ENCODE measurements at regions not wholly inside any gene's neighbourhood (a gene's known extent, or its start where the extent isn't known, plus 50 kb on each side); places are given as distances from the start of the nearest gene placed in this dataset.

DNA sequence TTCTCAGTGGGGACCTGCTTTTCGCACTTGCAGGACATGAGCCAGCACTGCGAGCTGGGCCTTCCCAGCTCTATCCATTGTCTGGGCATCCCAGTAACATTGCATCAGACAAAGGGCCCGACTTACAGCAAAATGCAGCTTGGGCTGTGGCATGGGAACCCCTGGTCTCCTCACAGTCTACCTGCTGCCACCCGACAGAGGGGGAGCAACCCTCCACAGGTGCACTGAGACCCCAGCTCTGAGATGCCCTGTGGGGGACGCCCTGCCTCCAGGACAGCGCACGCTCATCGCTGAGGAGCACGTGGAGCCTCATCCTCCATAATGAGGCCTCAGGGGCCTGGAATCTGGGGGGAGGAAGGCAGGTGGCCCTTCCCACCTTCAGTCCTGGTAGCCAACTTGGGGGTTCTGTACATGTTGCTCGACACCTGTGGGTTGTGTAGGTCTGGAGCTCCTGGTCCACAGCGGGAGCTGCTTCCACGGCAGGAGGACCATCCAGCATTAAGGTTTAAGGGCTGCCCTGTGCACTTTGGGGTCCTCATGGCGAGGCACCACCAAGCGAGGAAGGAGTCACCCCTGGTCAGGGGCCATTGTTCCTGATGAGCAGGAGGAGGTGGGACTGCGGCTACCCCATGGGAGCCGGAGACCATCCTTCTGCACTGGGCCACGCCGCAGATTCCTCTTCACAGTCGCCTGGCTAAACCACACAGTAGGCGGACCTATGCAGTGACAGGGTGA, 376.5 kb upstream of the IRX1 start:
- H3K79me2 ChIP-seq (ENCODE audit: insufficient read depth, low read length): no peaks in the 10 kb centered on the region
- TF ChIP-seq EZH2 (IDR thresholded peaks at IDR 0.05; ENCODE audit: borderline replicate concordance, low read depth, low read length, severe bottlenecking): no peak
- TF ChIP-seq, protein P1, sequence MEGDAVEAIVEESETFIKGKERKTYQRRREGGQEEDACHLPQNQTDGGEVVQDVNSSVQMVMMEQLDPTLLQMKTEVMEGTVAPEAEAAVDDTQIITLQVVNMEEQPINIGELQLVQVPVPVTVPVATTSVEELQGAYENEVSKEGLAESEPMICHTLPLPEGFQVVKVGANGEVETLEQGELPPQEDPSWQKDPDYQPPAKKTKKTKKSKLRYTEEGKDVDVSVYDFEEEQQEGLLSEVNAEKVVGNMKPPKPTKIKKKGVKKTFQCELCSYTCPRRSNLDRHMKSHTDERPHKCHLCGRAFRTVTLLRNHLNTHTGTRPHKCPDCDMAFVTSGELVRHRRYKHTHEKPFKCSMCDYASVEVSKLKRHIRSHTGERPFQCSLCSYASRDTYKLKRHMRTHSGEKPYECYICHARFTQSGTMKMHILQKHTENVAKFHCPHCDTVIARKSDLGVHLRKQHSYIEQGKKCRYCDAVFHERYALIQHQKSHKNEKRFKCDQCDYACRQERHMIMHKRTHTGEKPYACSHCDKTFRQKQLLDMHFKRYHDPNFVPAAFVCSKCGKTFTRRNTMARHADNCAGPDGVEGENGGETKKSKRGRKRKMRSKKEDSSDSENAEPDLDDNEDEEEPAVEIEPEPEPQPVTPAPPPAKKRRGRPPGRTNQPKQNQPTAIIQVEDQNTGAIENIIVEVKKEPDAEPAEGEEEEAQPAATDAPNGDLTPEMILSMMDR (IDR thresholded peaks at IDR 0.05; ENCODE audit: borderline replicate concordance, extremely low read depth, low read length, poor library complexity, severe bottlenecking): no peak

DNA sequence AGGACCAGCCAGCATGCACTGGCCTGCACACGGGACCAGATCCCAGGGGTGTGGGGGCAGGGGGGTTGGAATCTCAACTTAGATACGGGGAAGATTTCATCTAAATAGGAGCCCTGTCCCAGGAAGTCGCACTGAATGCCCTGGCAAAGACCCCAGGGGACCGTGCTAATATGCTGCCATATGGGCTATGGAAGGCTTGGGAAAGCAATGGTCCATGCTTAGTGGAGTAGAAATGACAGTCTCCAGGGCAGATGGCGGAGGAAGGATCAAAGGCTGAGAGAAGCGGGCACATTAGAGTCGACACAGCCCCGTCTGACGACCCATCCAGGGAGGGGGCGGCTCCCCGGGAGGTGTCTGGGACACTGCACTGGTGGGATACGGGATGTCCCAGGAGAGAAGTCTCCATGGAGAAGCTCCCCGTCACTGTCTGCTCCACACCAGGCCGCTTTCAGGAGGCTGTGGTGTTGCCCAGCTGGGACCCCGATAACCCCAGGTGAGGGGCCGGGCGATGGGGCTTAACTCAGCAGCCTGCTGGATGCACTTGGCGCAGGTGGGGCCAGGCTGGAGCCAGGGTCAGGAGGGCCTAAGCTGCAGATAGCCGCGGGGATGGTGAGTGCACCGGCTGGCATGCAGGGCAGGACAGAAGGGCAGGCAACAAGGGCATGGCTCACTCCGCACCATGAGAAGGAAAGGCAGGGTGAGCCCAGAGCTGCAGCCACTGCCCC, 377.7 kb upstream of the IRX1 start:
- no peak overlapping the region for H3K4me2 ChIP-seq (ENCODE audit: insufficient read depth, low read length)
- ATAC-seq (ENCODE audit: insufficient read depth, low read depth): no peak
- DNase-seq: no peak
- H3K4me1 ChIP-seq (ENCODE audit: insufficient read depth, low read length): no peaks in the 10 kb centered on the region
- H4K20me1 ChIP-seq (ENCODE audit: insufficient read depth, low read length): no peaks in the 10 kb centered on the region
- no peak overlapping the region for H2AFZ ChIP-seq (ENCODE audit: low read depth, low read length)
- no peak overlapping the region for H3K4me3 ChIP-seq (ENCODE audit: low read depth in 1 of 2, low read length in 2 of 2)
- no peak for TF ChIP-seq EZH2 (IDR thresholded peaks at IDR 0.05; ENCODE audit: borderline replicate concordance, low read depth, low read length, severe bottlenecking)
- TF ChIP-seq, protein P1 (IDR thresholded peaks at IDR 0.05; ENCODE audit: borderline replicate concordance, extremely low read depth, low read length, poor library complexity, severe bottlenecking): no peak
- no peaks in the 10 kb centered on the region for H3K36me3 ChIP-seq (ENCODE audit: insufficient read depth, low read length)
- no peak overlapping the region for H3K27ac ChIP-seq (ENCODE audit: low read length)
- no peaks in the 10 kb centered on the region for H3K79me2 ChIP-seq (ENCODE audit: insufficient read depth, low read length)
- no peak overlapping the region for H3K9ac ChIP-seq (ENCODE audit: low read depth, low read length)
- no peaks in the 10 kb centered on the region for H3K27me3 ChIP-seq (ENCODE audit: insufficient read depth, low read length, poor library complexity)
- no peaks in the 10 kb centered on the region for H3K9me3 ChIP-seq (ENCODE audit: insufficient read depth, low read length, severe bottlenecking)

More for the DNA sequence above, 376.5 kb upstream of the IRX1 start:
- H3K36me3 ChIP-seq (ENCODE audit: insufficient read depth, low read length): no peaks in the 10 kb centered on the region
- no peaks in the 10 kb centered on the region for H3K27me3 ChIP-seq (ENCODE audit: insufficient read depth, low read length, poor library complexity)
- no peaks in the 10 kb centered on the region for H3K4me1 ChIP-seq (ENCODE audit: insufficient read depth, low read length)
- no peaks in the 10 kb centered on the region for H4K20me1 ChIP-seq (ENCODE audit: insufficient read depth, low read length)
- no peaks in the 10 kb centered on the region for H3K9me3 ChIP-seq (ENCODE audit: insufficient read depth, low read length, severe bottlenecking)
- no peak for ATAC-seq (ENCODE audit: insufficient read depth, low read depth)
- no peak overlapping the region for H3K4me2 ChIP-seq (ENCODE audit: insufficient read depth, low read length)
- no peak overlapping the region for H3K9ac ChIP-seq (ENCODE audit: low read depth, low read length)
- H3K4me3 ChIP-seq (ENCODE audit: low read depth in 1 of 2, low read length in 2 of 2): no peak overlapping the region
- H3K27ac ChIP-seq (ENCODE audit: low read length): no peak overlapping the region
- H2AFZ ChIP-seq (ENCODE audit: low read depth, low read length): no peak overlapping the region
- no peak for DNase-seq

DNA sequence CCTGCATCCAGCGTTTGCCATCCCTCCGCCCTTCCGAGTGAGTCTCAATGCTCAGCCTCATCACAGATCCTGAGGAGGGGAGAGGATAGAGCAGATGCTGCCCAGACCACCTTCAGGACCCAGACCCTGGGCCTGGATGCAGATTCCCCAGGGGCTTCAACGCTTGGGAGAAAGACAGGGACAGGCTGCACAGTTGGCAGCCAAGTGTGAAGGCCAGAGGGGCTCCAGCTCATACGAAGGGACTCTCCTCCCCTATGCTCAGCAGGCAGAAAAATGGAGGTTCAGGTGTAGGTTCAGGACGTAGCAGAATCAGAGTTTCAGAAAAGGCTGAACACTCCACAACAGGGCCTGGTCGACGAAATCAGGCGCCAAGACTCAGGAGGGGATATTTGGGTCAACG, 378.5 kb upstream of the IRX1 start:
- H3K79me2 ChIP-seq (ENCODE audit: insufficient read depth, low read length): no peaks in the 10 kb centered on the region
- H3K9me3 ChIP-seq (ENCODE audit: insufficient read depth, low read length, severe bottlenecking): no peaks in the 10 kb centered on the region
- no peak for ATAC-seq (ENCODE audit: insufficient read depth, low read depth)
- no peaks in the 10 kb centered on the region for H4K20me1 ChIP-seq (ENCODE audit: insufficient read depth, low read length)
- no peak overlapping the region for H3K27ac ChIP-seq (ENCODE audit: low read length)
- no peak for DNase-seq
- H3K4me2 ChIP-seq (ENCODE audit: insufficient read depth, low read length): no peak overlapping the region
- no peak overlapping the region for H3K4me3 ChIP-seq (ENCODE audit: low read depth in 1 of 2, low read length in 2 of 2)
- H3K4me1 ChIP-seq (ENCODE audit: insufficient read depth, low read length): no peaks in the 10 kb centered on the region
- H2AFZ ChIP-seq (ENCODE audit: low read depth, low read length): no peak overlapping the region
- no peaks in the 10 kb centered on the region for H3K27me3 ChIP-seq (ENCODE audit: insufficient read depth, low read length, poor library complexity)
- TF ChIP-seq, protein P1 (IDR thresholded peaks at IDR 0.05; ENCODE audit: borderline replicate concordance, extremely low read depth, low read length, poor library complexity, severe bottlenecking): no peak
- TF ChIP-seq EZH2 (IDR thresholded peaks at IDR 0.05; ENCODE audit: borderline replicate concordance, low read depth, low read length, severe bottlenecking): no peak
- H3K36me3 ChIP-seq (ENCODE audit: insufficient read depth, low read length): no peaks in the 10 kb centered on the region
- H3K9ac ChIP-seq (ENCODE audit: low read depth, low read length): no peak overlapping the region

Data from DND-41 (cell line).